Neural progenitor cell (in vitro differentiated cells): ENCODE measurements at regions not wholly inside any gene's neighbourhood (a gene's known extent, or its start where the extent isn't known, plus 50 kb on each side); places are given as distances from the start of the nearest gene placed in this dataset.
A peak's percentile ranks its signal among the peaks of the same experiment; 100 is the strongest.

Source experiments
- DNase-seq: peaks from one replicate; pipeline ENCODE4 v3.0.0-alpha.2; 2016; ENCODE audit warnings: low spot score
- H2AFZ ChIP-seq: fragments of 200-600 bp; sonication (generic); replicated peaks from 2 replicates; pipeline ENCODE4 v1.6.1; 2016; ENCODE audit warnings: antibody characterized with exemption
- H3F3A ChIP-seq: fragments of 200-600 bp; sonication (generic); 2 replicates; pipeline ENCODE4 v1.6.1; 2016; ENCODE audit warnings: antibody characterized with exemption, low read depth
- H3K27ac ChIP-seq: fragments of 200-600 bp; sonication (generic); 2 replicates; pipeline ENCODE4 v1.5.1; 2016; ENCODE audit warnings: mild to moderate bottlenecking
- H3K27me3 ChIP-seq: fragments of 200-600 bp; sonication (generic); 2 replicates; pipeline ENCODE4 v1.6.1; 2016; ENCODE audit warnings: mild to moderate bottlenecking, moderate library complexity
- H3K36me3 ChIP-seq: fragments of 200-600 bp; sonication (generic); 2 replicates; pipeline ENCODE4 v1.5.1; 2016
- H3K4me1 ChIP-seq: fragments of 200-600 bp; sonication (generic); 2 replicates; pipeline ENCODE4 v1.6.1; 2016; ENCODE audit warnings: mixed run types
- H3K4me2 ChIP-seq: fragments of 200-600 bp; sonication (generic); 2 replicates; pipeline ENCODE4 v1.6.1; 2016
- H3K4me3 ChIP-seq: fragments of 200-600 bp; sonication (generic); 2 replicates; pipeline ENCODE4 v1.5.1; 2016
- H3K79me2 ChIP-seq: fragments of 200-600 bp; sonication (generic); 2 replicates; pipeline ENCODE4 v1.6.1; 2016; ENCODE audit warnings: low read depth
- H3K9ac ChIP-seq: fragments of 200-600 bp; sonication (generic); 2 replicates; pipeline ENCODE4 v1.6.1; 2016
- H3K9me3 ChIP-seq: fragments of 200-600 bp; sonication (generic); 2 replicates; pipeline ENCODE4 v1.5.1; 2016; ENCODE audit warnings: low read depth
- H4K20me1 ChIP-seq: fragments of 200-600 bp; sonication (generic); 2 replicates; pipeline ENCODE4 v1.6.1; 2016; ENCODE audit warnings: low read depth
- H3K27ac Mint-ChIP-seq: 3 replicates; pipeline ENCODE4 v1.8.0; 2021; ENCODE audit warnings: mixed read lengths
- H3K27me3 Mint-ChIP-seq: 2 replicates; pipeline ENCODE4 v1.8.0; 2022; ENCODE audit warnings: low read depth, mild to moderate bottlenecking, inconsistent platforms, moderate library complexity, mixed read lengths; ENCODE audit not compliant: insufficient read depth
- H3K36me3 Mint-ChIP-seq: 3 replicates; pipeline ENCODE4 v1.8.0; 2021; ENCODE audit warnings: mixed read lengths
- H3K4me1 Mint-ChIP-seq: 3 replicates; pipeline ENCODE4 v1.8.0; 2021; ENCODE audit warnings: mixed read lengths
- H3K4me3 Mint-ChIP-seq: 3 replicates; pipeline ENCODE4 v1.8.0; 2021; ENCODE audit warnings: mild to moderate bottlenecking, moderate library complexity, mixed read lengths
- H3K9me3 Mint-ChIP-seq: 3 replicates; pipeline ENCODE4 v1.8.0; 2020; ENCODE audit warnings: mixed read lengths
- CTCF ChIP-seq: fragments of 200-600 bp; sonication (generic); IDR thresholded peaks from 2 replicates; pipeline ENCODE4 v1.5.1; 2017; ENCODE audit warnings: antibody characterized with exemption, mild to moderate bottlenecking
- EZH2 ChIP-seq: fragments of 200-600 bp; sonication (generic); IDR thresholded peaks from 2 replicates; pipeline ENCODE4 v1.6.1; 2017; ENCODE audit warnings: antibody characterized with exemption, mild to moderate bottlenecking, moderate library complexity
- EZH2phosphoT487 ChIP-seq: fragments of 200-600 bp; sonication (generic); IDR thresholded peaks from 2 replicates; pipeline ENCODE4 v1.6.1; 2017; ENCODE audit warnings: antibody characterized with exemption

GRCh38 chr2:82913566-82913965, 1545.5 kb downstream of the SUCLG1 start:
- Histone ChIP-seq H3K4me3 (no peak overlapping the region), H2AFZ (no peak overlapping the region), H3K36me3 (no peaks in the 10 kb centered on the region), H3K27me3 (no peaks in the 10 kb centered on the region), H3K4me1 (no peaks in the 10 kb centered on the region), H3K9ac (no peak overlapping the region), H3F3A (no peaks in the 10 kb centered on the region), H4K20me1 (no peaks in the 10 kb centered on the region), H3K27ac (no peak overlapping the region), H3K4me2 (no peak overlapping the region), H3K79me2 (no peaks in the 10 kb centered on the region), H3K9me3 (no peaks in the 10 kb centered on the region)
- H3K27ac Mint-ChIP-seq, result no peak overlapping the region
- no peaks in the 10 kb centered on the region for H3K4me1 Mint-ChIP-seq
- DNase-seq, result no peak
- H3K27me3 Mint-ChIP-seq, result no peaks in the 10 kb centered on the region
- TF ChIP-seq CTCF (no peak), EZH2 (no peak), EZH2phosphoT487 (no peak)
- no peak overlapping the region for H3K4me3 Mint-ChIP-seq
- no peaks in the 10 kb centered on the region for H3K9me3 Mint-ChIP-seq
- no peaks in the 10 kb centered on the region for H3K36me3 Mint-ChIP-seq

GRCh38 chr2:82896117-82896516, 1563.0 kb downstream of the SUCLG1 start:
- no peak for DNase-seq
- Mint-ChIP-seq H3K36me3 (no peaks in the 10 kb centered on the region), H3K4me1 (no peaks in the 10 kb centered on the region), H3K27ac (no peak overlapping the region), H3K27me3 (peaks cover under 1% of the 10 kb centered on the region), H3K4me3 (no peak overlapping the region), H3K9me3 (no peaks in the 10 kb centered on the region)
- TF ChIP-seq EZH2 (no peak), EZH2phosphoT487 (no peak), CTCF (no peak)
- H3F3A ChIP-seq, result no peaks in the 10 kb centered on the region
- H4K20me1 ChIP-seq, result no peaks in the 10 kb centered on the region
- H3K27me3 ChIP-seq, result no peaks in the 10 kb centered on the region
- no peaks in the 10 kb centered on the region for H3K9me3 ChIP-seq
- H3K4me1 ChIP-seq, result no peaks in the 10 kb centered on the region
- no peaks in the 10 kb centered on the region for H3K36me3 ChIP-seq
- H3K4me3 ChIP-seq, result no peak overlapping the region
- H3K9ac ChIP-seq, result no peak overlapping the region
- peak overlapping the region; percentile 72 for H2AFZ ChIP-seq
- no peak overlapping the region for H3K27ac ChIP-seq
- no peaks in the 10 kb centered on the region for H3K79me2 ChIP-seq
- no peak overlapping the region for H3K4me2 ChIP-seq

GRCh38 chr2:82893190-82893589, 1565.9 kb downstream of the SUCLG1 start:
- Histone ChIP-seq H3K4me1 (no peaks in the 10 kb centered on the region), H3F3A (no peaks in the 10 kb centered on the region), H3K36me3 (no peaks in the 10 kb centered on the region), H3K4me2 (no peak overlapping the region), H3K9ac (no peak overlapping the region), H3K4me3 (no peak overlapping the region), H3K9me3 (no peaks in the 10 kb centered on the region), H4K20me1 (no peaks in the 10 kb centered on the region), H3K79me2 (no peaks in the 10 kb centered on the region), H3K27ac (no peak overlapping the region), H2AFZ (peak overlapping the region; percentile 69), H3K27me3 (no peaks in the 10 kb centered on the region)
- TF ChIP-seq EZH2phosphoT487, result no peak
- no peak for TF ChIP-seq EZH2
- no peak for TF ChIP-seq CTCF
- Mint-ChIP-seq H3K4me1 (no peaks in the 10 kb centered on the region), H3K27ac (no peak overlapping the region), H3K27me3 (peaks cover 2% of the 10 kb centered on the region), H3K9me3 (no peaks in the 10 kb centered on the region), H3K36me3 (no peaks in the 10 kb centered on the region), H3K4me3 (no peak overlapping the region)
- DNase-seq, result no peak

- no peaks in the 10 kb centered on the region for H3F3A ChIP-seq
- Mint-ChIP-seq H3K4me3 (no peak overlapping the region), H3K27ac (no peak overlapping the region), H3K27me3 (no peaks in the 10 kb centered on the region), H3K36me3 (no peaks in the 10 kb centered on the region), H3K4me1 (no peaks in the 10 kb centered on the region), H3K9me3 (no peaks in the 10 kb centered on the region)
- no peak for DNase-seq
- H3K27ac ChIP-seq, result no peak overlapping the region
- H4K20me1 ChIP-seq, result no peaks in the 10 kb centered on the region
- no peak overlapping the region for H3K9ac ChIP-seq
- no peaks in the 10 kb centered on the region for H3K36me3 ChIP-seq
- H3K4me1 ChIP-seq, result no peaks in the 10 kb centered on the region
- H3K4me3 ChIP-seq, result no peak overlapping the region
- no peak overlapping the region for H3K4me2 ChIP-seq
- H3K27me3 ChIP-seq, result no peaks in the 10 kb centered on the region
- H2AFZ ChIP-seq, result no peak overlapping the region
- H3K9me3 ChIP-seq, result no peaks in the 10 kb centered on the region
- TF ChIP-seq EZH2, result no peak
- no peak for TF ChIP-seq EZH2phosphoT487
- no peak for TF ChIP-seq CTCF
- H3K79me2 ChIP-seq, result no peaks in the 10 kb centered on the region
Observed at GRCh38 chr2:82879803-82880202, 1579.3 kb downstream of the SUCLG1 start.
